ENCODE measurements at regions not wholly inside any gene's neighbourhood (a gene's known extent, or its start where the extent isn't known, plus 50 kb on each side); places are given as distances from the start of the nearest gene placed in this dataset.
"Not testable (repeated sequence)": the region's sequence is repeated elsewhere in the genome, so short reads cannot be mapped to it uniquely, and the experiment has no call there.

DNA sequence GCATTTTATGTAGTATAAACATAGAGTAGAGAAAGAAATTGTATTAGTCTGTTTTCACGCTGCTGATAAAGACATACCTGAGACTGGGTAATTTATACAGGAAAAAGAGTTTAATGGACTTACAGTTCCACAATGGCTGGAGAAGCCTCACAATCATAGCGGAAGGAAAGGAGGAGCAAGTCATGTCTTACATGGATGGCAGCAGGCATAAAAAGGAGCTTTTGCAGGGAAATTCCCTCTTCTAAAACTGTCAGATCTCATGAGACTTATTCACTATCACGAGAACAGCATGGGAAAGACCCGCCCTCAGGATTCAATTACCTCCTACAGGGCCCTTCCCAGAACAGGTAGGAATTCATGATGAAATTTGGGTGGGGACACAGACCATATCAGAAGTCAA, 98.1 kb downstream of the ARRDC3 start:
- H3K4me1 ChIP-seq (ENCODE audit: control insufficient read depth in 2 of 2, insufficient read depth in 2 of 2, low read length in 2 of 2); H3K4me3 ChIP-seq (ENCODE audit: low read length in 2 of 2); H3K9me3 ChIP-seq (ENCODE audit: control insufficient read depth in 2 of 2, low read length in 2 of 2); H3K36me3 ChIP-seq (ENCODE audit: control insufficient read depth in 2 of 2, insufficient read depth in 2 of 2, low read length in 2 of 2); H3K27ac ChIP-seq (ENCODE audit: low read depth in 2 of 2, low read length in 2 of 2); H3K9ac ChIP-seq (ENCODE audit: low read depth in 1 of 2, low read length in 2 of 2); H3K27me3 ChIP-seq (ENCODE audit: control insufficient read depth in 2 of 2, insufficient read depth in 2 of 2, low read length in 2 of 2): not testable (repeated sequence)

DNA sequence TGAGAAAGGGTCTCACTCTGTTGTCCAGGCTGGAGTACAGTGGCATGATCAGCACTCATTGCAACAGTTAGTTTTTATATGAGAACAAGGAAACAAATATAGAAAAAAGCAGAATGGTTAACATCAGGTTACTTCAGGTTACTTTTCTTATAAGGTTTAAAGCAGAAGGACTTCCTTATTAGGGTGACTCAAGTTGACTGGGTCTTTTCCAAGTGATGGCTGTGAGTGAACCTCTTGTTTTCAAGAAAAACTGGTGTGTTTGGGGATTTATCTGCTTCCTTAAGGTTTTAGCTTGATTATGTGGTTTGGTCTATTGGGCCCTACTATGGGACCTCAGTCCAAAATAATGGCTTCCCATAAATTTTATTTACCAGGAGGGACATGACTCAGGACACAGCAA, 99.2 kb downstream of the ARRDC3 start:
- no peaks in the 10 kb centered on the region for H3K36me3 ChIP-seq (ENCODE audit: control insufficient read depth in 2 of 2, insufficient read depth in 2 of 2, low read length in 2 of 2)
- H3K27ac ChIP-seq (ENCODE audit: low read depth in 2 of 2, low read length in 2 of 2), result no peak overlapping the region
- no peak overlapping the region for H3K9ac ChIP-seq (ENCODE audit: low read depth in 1 of 2, low read length in 2 of 2)
- H3K9me3 ChIP-seq (ENCODE audit: control insufficient read depth in 2 of 2, low read length in 2 of 2), result no peaks in the 10 kb centered on the region
- no peak overlapping the region for H3K4me3 ChIP-seq (ENCODE audit: low read length in 2 of 2)
- no peaks in the 10 kb centered on the region for H3K27me3 ChIP-seq (ENCODE audit: control insufficient read depth in 2 of 2, insufficient read depth in 2 of 2, low read length in 2 of 2)
- peaks cover 6 to 7% of the 10 kb centered on the region in 2 donors for H3K4me1 ChIP-seq (ENCODE audit: control insufficient read depth in 2 of 2, insufficient read depth in 2 of 2, low read length in 2 of 2)

DNA sequence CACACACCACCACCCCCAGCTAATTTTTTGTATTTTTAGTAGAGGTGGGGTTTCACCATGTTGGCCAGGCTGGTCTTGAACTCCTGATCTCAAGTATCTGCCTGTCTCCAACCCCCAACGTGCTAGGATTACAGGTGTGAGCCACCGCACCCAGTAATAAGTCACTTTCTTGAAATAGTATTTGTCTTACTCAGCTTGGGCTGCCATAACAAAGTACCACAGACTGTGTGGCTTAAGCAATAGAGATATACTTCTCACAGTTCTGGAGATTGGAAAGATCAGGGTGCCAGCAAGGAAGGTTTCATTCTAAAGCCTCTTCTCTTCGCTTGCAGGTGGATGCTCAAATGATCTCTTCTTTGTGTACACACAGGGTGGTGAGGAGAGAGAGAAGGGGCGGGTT, 99.8 kb downstream of the ARRDC3 start:
- Histone ChIP-seq H3K27me3 (ENCODE audit: control insufficient read depth in 2 of 2, insufficient read depth in 2 of 2, low read length in 2 of 2) (no peaks in the 10 kb centered on the region), H3K9ac (ENCODE audit: low read depth in 1 of 2, low read length in 2 of 2) (no peak overlapping the region), H3K4me1 (ENCODE audit: control insufficient read depth in 2 of 2, insufficient read depth in 2 of 2, low read length in 2 of 2) (peaks cover 6 to 7% of the 10 kb centered on the region in 2 donors), H3K27ac (ENCODE audit: low read depth in 2 of 2, low read length in 2 of 2) (no peak overlapping the region), H3K9me3 (ENCODE audit: control insufficient read depth in 2 of 2, low read length in 2 of 2) (no peaks in the 10 kb centered on the region), H3K36me3 (ENCODE audit: control insufficient read depth in 2 of 2, insufficient read depth in 2 of 2, low read length in 2 of 2) (no peaks in the 10 kb centered on the region), H3K4me3 (ENCODE audit: low read length in 2 of 2) (no peak overlapping the region)

- no peak overlapping the region for H3K9ac ChIP-seq (ENCODE audit: low read depth in 1 of 2, low read length in 2 of 2)
- no peak overlapping the region for H3K27ac ChIP-seq (ENCODE audit: low read depth in 2 of 2, low read length in 2 of 2)
- no peak overlapping the region for H3K4me3 ChIP-seq (ENCODE audit: low read length in 2 of 2)
- H3K9me3 ChIP-seq (ENCODE audit: control insufficient read depth in 2 of 2, low read length in 2 of 2), result no peaks in the 10 kb centered on the region
- peaks cover 6 to 7% of the 10 kb centered on the region in 2 donors for H3K4me1 ChIP-seq (ENCODE audit: control insufficient read depth in 2 of 2, insufficient read depth in 2 of 2, low read length in 2 of 2)
- H3K36me3 ChIP-seq (ENCODE audit: control insufficient read depth in 2 of 2, insufficient read depth in 2 of 2, low read length in 2 of 2), result no peaks in the 10 kb centered on the region
- no peaks in the 10 kb centered on the region for H3K27me3 ChIP-seq (ENCODE audit: control insufficient read depth in 2 of 2, insufficient read depth in 2 of 2, low read length in 2 of 2)
Measured at GRCh38 chr5:91282210-91282609, 100.9 kb downstream of the ARRDC3 start.

GRCh38 chr5:91281401-91281800, 101.7 kb downstream of the ARRDC3 start:
- H3K27ac ChIP-seq (ENCODE audit: low read depth in 2 of 2, low read length in 2 of 2), result peak overlapping the region; percentile 78 to 94
- H3K4me1 ChIP-seq (ENCODE audit: control insufficient read depth in 2 of 2, insufficient read depth in 2 of 2, low read length in 2 of 2), result peaks cover 6 to 7% of the 10 kb centered on the region in 2 donors
- no peaks in the 10 kb centered on the region for H3K27me3 ChIP-seq (ENCODE audit: control insufficient read depth in 2 of 2, insufficient read depth in 2 of 2, low read length in 2 of 2)
- H3K4me3 ChIP-seq (ENCODE audit: low read length in 2 of 2), result no peak overlapping the region
- H3K36me3 ChIP-seq (ENCODE audit: control insufficient read depth in 2 of 2, insufficient read depth in 2 of 2, low read length in 2 of 2), result no peaks in the 10 kb centered on the region
- H3K9ac ChIP-seq (ENCODE audit: low read depth in 1 of 2, low read length in 2 of 2), result peak overlapping the region in 1 of 2 donors; percentile 52
- no peaks in the 10 kb centered on the region for H3K9me3 ChIP-seq (ENCODE audit: control insufficient read depth in 2 of 2, low read length in 2 of 2)

GRCh38 chr5:91280362-91281269, 102.5 kb downstream of the ARRDC3 start:
- Histone ChIP-seq H3K27ac (ENCODE audit: low read depth in 2 of 2, low read length in 2 of 2) (peak overlapping the region; percentile 78 to 94), H3K9ac (ENCODE audit: low read depth in 1 of 2, low read length in 2 of 2) (peak overlapping the region; percentile 52 to 72), H3K27me3 (ENCODE audit: control insufficient read depth in 2 of 2, insufficient read depth in 2 of 2, low read length in 2 of 2) (no peaks in the 10 kb centered on the region), H3K9me3 (ENCODE audit: control insufficient read depth in 2 of 2, low read length in 2 of 2) (no peaks in the 10 kb centered on the region), H3K36me3 (ENCODE audit: control insufficient read depth in 2 of 2, insufficient read depth in 2 of 2, low read length in 2 of 2) (no peaks in the 10 kb centered on the region), H3K4me1 (ENCODE audit: control insufficient read depth in 2 of 2, insufficient read depth in 2 of 2, low read length in 2 of 2) (peaks cover 6 to 7% of the 10 kb centered on the region in 2 donors), H3K4me3 (ENCODE audit: low read length in 2 of 2) (peak overlapping the region; percentile 82 to 92)

DNA sequence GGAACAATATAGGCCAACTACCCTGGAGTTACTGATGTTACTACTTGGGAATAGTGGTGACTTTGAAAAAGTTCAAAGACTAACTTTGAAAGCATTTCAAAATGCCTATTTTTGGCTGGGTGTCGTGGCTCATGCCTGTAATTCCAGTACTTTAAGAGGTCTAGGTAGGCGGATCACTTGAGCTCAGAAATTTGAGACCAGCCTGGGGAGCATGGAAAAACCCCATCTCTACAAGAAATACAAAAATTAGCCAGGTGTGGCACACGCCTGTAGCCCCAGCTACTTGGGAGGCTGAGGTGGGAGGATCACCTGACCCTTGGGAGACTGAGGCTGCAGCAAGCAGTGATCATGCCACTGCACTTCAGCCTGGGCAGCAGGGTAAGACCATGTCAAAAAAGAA, 105.3 kb downstream of the ARRDC3 start:
- Histone ChIP-seq H3K27ac (ENCODE audit: low read depth in 2 of 2, low read length in 2 of 2) (no peak overlapping the region), H3K9ac (ENCODE audit: low read depth in 1 of 2, low read length in 2 of 2) (no peak overlapping the region), H3K4me3 (ENCODE audit: low read length in 2 of 2) (no peak overlapping the region), H3K9me3 (ENCODE audit: control insufficient read depth in 2 of 2, low read length in 2 of 2) (no peaks in the 10 kb centered on the region), H3K4me1 (ENCODE audit: control insufficient read depth in 2 of 2, insufficient read depth in 2 of 2, low read length in 2 of 2) (peaks cover 6 to 7% of the 10 kb centered on the region in 2 donors), H3K36me3 (ENCODE audit: control insufficient read depth in 2 of 2, insufficient read depth in 2 of 2, low read length in 2 of 2) (no peaks in the 10 kb centered on the region), H3K27me3 (ENCODE audit: control insufficient read depth in 2 of 2, insufficient read depth in 2 of 2, low read length in 2 of 2) (no peaks in the 10 kb centered on the region)

DNA sequence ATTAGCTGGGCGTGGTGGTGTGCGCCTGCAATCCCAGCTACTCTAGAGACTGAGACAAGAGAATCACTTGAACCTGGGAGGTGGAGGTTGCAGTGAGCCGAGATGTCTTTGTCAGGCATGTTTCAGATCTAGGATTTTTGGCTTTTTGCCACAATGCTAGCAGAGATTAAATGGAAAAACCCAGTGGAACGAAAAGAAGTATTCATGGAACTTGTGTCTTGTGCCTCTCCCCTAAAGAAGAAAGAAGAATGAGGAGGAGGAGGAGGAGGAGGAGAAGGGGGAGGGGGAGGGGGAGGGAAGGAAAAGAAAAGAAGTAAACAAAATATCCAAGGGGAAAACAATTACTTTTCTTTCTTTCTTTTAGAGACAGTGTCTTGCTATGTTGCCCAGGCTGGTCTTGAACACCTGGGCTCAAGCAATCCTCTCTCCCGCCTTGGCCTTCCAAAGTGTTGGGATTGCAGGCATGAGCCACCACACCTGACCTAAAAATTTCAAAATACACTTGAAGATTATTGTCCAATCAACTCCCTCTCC, 106.0 kb downstream of the ARRDC3 start:
- no peaks in the 10 kb centered on the region for H3K9me3 ChIP-seq (ENCODE audit: control insufficient read depth in 2 of 2, low read length in 2 of 2)
- H3K27ac ChIP-seq (ENCODE audit: low read depth in 2 of 2, low read length in 2 of 2), result no peak overlapping the region

GRCh38 chr5:91272858-91273257, 110.3 kb downstream of the ARRDC3 start:
- H3K4me1 ChIP-seq (ENCODE audit: control insufficient read depth in 2 of 2, insufficient read depth in 2 of 2, low read length in 2 of 2), result no peaks in the 10 kb centered on the region
- H3K27me3 ChIP-seq (ENCODE audit: control insufficient read depth in 2 of 2, insufficient read depth in 2 of 2, low read length in 2 of 2), result no peaks in the 10 kb centered on the region
- no peak overlapping the region for H3K27ac ChIP-seq (ENCODE audit: low read depth in 2 of 2, low read length in 2 of 2)
- no peak overlapping the region for H3K9ac ChIP-seq (ENCODE audit: low read depth in 1 of 2, low read length in 2 of 2)
- H3K9me3 ChIP-seq (ENCODE audit: control insufficient read depth in 2 of 2, low read length in 2 of 2), result no peaks in the 10 kb centered on the region
- no peaks in the 10 kb centered on the region for H3K36me3 ChIP-seq (ENCODE audit: control insufficient read depth in 2 of 2, insufficient read depth in 2 of 2, low read length in 2 of 2)
- H3K4me3 ChIP-seq (ENCODE audit: low read length in 2 of 2), result no peak overlapping the region

More for the DNA sequence above, 106.0 kb downstream of the ARRDC3 start:
- no peaks in the 10 kb centered on the region for H3K27me3 ChIP-seq (ENCODE audit: control insufficient read depth in 2 of 2, insufficient read depth in 2 of 2, low read length in 2 of 2)
- peaks cover 6 to 7% of the 10 kb centered on the region in 2 donors for H3K4me1 ChIP-seq (ENCODE audit: control insufficient read depth in 2 of 2, insufficient read depth in 2 of 2, low read length in 2 of 2)
- H3K4me3 ChIP-seq (ENCODE audit: low read length in 2 of 2), result no peak overlapping the region
- H3K9ac ChIP-seq (ENCODE audit: low read depth in 1 of 2, low read length in 2 of 2), result no peak overlapping the region
- no peaks in the 10 kb centered on the region for H3K36me3 ChIP-seq (ENCODE audit: control insufficient read depth in 2 of 2, insufficient read depth in 2 of 2, low read length in 2 of 2)

DNA sequence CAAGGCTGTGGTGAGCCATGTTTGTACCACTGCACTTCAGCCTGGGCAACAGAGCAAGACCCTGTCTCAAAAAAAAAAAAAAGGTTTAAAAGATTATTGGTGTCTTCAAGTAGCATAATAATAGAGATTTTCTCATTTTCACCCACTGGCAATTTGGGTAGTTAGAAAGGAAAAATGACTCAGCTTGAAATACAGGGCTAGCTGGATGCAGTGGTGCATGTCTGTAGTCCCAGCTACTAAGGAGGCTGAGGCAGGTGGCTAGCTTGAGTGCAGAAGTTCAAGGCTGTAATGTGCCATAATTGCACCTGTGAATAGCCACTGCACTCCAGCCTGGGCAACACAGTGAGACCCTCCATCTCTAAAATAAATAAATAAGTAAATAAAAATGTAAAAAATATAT, 111.1 kb downstream of the ARRDC3 start:
- H3K4me3 ChIP-seq (ENCODE audit: low read length in 2 of 2), result no peak overlapping the region
- H3K4me1 ChIP-seq (ENCODE audit: control insufficient read depth in 2 of 2, insufficient read depth in 2 of 2, low read length in 2 of 2), result no peaks in the 10 kb centered on the region
- H3K27me3 ChIP-seq (ENCODE audit: control insufficient read depth in 2 of 2, insufficient read depth in 2 of 2, low read length in 2 of 2), result no peaks in the 10 kb centered on the region
- no peak overlapping the region for H3K27ac ChIP-seq (ENCODE audit: low read depth in 2 of 2, low read length in 2 of 2)
- no peak overlapping the region for H3K9ac ChIP-seq (ENCODE audit: low read depth in 1 of 2, low read length in 2 of 2)
- no peaks in the 10 kb centered on the region for H3K36me3 ChIP-seq (ENCODE audit: control insufficient read depth in 2 of 2, insufficient read depth in 2 of 2, low read length in 2 of 2)
- H3K9me3 ChIP-seq (ENCODE audit: control insufficient read depth in 2 of 2, low read length in 2 of 2), result no peaks in the 10 kb centered on the region
